GM19452 (cell line): ENCODE measurements at regions not wholly inside any gene's neighbourhood (a gene's known extent, or its start where the extent isn't known, plus 50 kb on each side); places are given as distances from the start of the nearest gene placed in this dataset.
"Not testable (repeated sequence)": the region's sequence is repeated elsewhere in the genome, so short reads cannot be mapped to it uniquely, and the experiment has no call there.

Source experiments
- ATAC-seq: cut with Tn5 transposase; IDR thresholded peaks from one replicate; pipeline ENCODE4 v1.9.1; 2021; ENCODE audit not compliant: unreplicated experiment

DNA sequence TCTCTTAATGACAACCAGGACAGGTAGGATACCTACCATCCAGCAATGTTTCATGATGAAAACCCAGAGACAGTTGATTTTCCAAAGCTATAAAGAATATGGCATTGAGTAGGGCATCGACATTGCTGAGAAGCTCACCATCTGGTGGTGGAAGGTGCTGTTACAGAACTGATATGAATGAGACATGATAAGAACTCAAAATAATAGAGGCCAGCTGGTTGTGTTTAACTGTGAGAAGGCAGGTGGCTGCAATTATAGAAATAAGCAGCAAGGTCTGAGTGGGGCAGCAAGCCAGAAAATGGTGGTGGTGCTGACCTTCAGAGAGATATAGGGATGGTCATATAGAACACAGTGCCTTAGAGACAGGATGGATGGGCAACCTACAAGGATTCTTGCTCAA, 449.7 kb downstream of the BTG1 start:
- no peak for ATAC-seq

DNA sequence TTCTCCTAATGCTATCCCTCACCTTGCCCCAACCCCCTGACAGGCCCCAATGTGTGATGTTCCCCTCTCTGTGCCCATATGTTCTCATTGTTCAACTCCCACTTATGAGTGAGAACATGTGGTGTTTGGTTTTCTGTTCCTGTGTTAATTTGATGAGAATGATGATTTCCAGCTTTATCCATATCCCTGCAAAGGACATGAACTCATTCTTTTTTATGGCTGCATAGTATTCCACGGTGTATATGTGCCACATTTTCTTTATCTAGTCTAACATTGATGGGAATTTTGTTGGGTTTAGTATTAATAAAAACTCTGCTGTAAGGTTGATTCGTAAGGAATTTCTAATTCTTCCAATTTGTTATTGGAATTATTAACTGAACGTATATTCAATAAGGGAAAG, 450.2 kb downstream of the BTG1 start:
- ATAC-seq = not testable (repeated sequence)

DNA sequence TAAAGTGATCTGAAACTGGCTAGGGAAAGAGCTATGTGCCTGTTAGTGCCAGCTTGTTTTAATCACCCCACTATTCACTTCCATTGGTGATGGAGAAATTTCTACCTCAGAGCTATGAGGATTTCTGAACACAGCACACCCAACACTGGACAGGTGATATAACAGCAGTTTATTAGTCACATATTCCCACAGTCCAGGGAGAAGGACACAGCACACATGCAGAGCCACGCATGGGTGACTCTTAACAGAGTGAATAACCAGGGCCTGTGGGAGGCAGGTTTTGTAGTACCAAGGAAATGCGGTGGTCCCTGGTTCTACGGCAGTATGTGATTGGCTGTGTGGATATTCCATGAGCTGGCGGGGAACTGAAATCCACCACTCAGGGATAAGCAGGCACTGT, 455.1 kb downstream of the BTG1 start:
- no peak for ATAC-seq

DNA sequence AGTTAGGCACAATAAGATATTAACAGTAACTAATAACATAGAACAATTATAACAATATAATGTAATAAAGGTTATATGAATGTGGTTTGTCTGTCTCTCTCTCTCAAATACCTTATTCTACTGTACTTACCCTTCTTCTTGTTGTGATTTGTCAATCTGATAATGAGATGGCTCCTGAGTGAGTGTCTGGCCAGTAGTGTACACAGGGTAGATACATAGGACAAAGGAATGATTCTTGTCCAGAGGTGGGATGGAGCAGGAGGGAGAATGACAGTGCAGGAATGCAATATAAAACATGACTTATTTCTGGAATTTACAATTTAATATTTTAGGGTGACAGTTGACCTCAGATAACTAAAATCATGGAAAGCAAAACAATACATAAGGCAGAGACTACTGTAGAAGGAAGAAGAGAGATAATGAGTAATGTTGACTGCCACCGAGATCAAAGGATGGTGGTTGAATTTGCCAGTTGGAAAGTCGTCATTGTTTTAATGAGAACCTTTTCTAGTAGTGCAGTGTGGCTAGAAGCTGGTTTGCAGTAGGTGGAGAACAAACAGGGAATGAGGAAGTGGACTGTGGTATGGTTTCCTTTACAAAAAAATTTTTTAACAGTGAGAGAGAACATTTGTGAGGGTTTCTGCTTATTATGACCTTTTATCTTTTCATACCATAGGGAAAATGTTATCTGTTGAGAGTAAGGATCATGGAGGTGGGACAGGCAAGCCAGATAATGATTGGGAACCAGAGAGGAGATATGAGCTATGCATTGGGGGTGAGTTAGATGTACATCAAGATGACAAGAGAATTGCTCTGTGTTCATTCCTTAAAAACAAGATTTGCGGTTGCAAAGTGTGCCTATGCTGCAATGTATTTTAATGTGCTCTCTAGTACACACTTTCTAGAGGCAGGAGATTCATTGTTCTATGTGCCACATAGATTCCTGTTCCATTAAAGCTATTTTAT, 458.3 kb downstream of the BTG1 start:
- ATAC-seq = no peak

DNA sequence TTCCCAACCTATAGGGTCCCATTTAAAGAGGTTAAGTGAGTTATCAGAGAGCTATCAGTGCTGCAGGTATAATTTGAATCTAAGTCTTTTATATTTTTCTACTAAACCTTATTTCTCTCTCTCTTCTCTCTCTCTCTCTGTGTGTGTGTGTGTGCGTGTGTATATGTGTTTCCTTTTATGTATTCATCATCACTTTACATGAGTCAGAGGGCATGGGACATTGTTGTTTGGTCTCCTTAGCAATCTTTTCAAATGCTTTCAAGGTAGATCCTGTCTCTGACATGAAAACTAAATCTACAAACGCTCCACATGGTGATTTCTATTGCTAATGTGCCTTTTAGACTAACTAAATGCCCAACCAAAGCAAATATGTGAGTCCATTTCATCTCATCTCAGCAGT, 459.7 kb downstream of the BTG1 start:
- no peak for ATAC-seq

DNA sequence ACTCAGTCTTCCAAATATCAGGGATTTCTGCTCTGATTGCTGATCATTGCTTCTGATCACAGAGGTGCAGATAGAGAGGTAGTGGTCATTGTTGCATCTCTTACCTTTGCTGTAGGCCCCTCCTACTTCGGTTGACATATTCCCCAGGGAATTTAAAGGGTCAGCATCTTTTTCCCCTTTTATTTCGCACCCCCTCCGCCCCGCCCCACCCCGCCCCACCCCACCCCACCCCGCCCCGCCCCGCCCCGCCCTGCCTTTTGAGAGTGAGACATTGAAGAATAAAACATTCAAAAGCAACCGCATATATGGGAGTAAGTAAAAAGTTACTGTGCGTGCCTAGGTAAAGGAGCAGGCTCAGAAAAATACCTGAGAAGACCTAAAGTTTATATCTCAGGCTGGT, 463.9 kb downstream of the BTG1 start:
- ATAC-seq = no peak

DNA sequence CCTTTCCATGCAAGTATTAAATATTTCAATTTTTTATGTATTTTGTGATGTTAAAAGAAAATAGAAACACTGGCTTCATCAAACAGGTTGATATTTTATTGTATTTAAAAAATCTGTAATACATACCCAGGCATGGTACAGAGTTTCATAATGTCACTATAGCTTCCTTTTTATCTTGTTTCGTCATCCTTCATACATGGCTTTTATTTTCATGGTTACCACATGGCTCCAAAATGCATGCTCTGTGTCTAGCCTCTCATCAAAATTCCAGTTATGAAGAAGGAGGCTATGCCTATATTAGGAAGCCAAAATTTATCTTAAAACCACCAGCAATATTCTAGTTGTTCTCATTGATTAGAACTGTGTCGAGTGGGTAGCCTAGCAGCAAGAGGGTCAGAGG, 464.8 kb downstream of the BTG1 start:
- no peak for ATAC-seq

DNA sequence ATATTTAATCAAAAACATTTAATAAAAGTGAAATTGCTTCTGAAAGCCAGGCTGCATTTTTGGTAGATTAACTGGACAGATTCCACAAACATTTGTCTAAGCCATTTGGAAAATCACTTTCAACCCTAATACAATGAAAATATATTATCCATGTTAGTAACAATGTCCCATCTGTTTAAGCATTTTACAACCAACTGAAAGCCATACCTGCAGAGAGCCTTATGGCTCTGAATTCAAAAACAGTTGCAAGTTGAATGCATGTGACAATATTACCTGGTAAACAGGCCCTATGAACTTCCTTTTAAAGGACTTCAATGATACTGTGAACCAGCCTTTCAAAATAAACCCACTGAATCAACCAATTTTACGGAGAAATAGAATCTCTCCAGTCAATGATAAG, 468.1 kb downstream of the BTG1 start:
- no peak for ATAC-seq

DNA sequence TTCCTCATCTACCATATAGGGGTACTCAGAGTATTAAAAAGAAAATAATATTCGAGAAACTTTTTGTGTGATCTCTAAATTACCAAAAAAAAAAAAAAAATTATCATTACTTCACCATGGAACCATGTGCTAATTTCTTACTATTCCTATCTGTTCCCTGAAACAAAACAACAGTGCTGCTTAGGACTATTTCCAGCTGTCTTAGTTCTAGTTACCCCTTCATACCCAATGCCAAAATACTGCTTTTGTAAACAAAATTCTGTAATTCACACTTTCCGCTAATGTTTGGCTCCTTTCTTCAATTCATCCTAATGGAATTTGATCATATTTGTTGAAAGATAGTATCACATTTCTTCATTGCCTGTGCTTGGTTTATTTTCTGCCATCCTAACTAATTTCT, 470.2 kb downstream of the BTG1 start:
- no peak for ATAC-seq

DNA sequence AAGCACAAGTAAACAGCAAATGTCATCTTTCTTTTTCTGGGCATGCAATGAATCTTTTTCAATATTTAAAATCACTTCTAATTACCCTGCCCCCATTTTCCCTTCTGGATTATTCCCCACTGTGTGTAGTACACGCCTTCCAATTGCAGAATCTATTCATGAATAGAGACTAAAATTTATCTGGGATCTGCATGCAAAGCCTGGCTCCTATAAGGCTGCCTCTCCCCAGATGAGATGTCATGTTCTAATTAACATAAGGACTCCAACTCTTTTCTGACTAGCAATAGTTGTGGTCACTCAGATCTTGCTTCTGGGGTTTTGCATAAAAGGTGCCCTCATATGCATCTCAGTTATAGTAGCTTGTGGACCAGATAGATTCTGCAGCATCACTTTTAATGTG, 473.5 kb downstream of the BTG1 start:
- ATAC-seq = no peak

DNA sequence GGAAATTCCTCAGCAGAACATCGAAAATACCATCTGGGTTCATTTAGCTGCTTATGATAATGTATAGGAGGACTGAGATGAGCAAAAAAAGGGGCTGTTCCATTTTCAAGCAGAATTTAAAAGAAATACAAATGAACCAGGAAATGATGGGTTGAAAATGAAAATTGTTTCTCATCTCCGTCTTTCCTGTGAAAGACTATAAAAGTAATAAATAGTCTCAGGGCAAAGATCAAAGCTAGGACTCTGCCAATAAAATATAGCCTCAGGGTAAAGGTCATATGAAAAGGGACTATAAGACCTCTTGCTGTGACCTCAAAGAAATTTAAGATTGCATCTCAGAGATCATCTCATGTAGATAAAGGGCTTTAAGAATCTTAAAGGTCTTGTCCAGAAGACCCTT, 478.0 kb downstream of the BTG1 start:
- ATAC-seq = no peak

DNA sequence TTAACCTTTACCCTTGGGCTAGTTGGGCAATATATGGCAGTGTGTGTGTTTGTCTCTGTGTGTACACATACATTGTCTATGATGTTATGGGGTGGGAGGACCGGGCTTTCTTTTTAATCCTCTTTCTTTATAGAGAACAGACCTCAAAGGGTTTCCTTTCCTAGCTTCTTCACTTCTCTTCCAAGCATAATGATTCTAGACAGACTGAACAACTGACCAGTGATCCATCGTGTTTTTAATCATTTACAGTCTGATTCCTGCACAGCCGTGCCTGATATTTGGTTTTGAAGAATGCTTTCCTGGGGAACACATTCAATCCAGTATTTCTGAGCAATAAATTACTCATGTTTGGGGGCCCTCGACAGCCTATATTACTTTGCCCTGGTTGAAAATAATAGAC, 481.1 kb upstream of the DCN start:
- ATAC-seq = no peak

DNA sequence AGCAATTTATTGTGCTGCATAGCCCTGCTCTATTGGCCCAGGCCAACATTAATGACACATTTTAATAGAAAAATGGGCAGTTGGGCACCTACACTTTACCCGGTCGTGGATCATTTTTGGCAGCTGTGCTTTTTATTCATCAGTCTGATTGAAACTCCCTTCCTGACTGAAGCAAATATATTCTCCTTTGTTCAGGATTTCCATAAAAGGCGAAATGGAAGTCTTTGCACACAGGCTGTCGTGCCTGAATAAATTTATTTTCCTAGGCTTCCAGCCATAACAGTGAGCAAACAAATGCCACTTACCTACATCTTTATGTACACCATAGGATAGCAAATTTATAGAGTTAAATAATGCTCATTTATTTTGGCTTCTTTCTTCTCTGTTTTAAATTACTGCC, 480.7 kb upstream of the DCN start:
- ATAC-seq = no peak

DNA sequence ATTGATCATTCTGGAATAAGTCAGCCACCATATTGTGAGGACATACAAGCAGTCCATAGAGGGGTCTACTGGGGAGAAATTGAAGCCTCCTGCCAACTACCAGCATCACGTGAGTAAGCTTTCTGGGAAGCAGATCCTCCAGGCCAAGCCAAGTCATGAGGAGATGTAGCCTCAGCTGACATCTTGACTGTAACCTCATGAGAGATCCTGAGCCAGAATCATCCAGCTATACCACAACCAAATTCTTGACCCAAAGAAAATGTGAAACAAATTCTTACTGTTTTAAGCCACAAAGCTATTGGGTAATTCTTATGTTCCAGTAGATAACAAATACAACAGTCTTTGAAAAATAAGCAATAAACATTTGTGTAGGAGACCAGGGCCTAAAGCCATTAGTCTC, 479.4 kb upstream of the DCN start:
- no peak for ATAC-seq

DNA sequence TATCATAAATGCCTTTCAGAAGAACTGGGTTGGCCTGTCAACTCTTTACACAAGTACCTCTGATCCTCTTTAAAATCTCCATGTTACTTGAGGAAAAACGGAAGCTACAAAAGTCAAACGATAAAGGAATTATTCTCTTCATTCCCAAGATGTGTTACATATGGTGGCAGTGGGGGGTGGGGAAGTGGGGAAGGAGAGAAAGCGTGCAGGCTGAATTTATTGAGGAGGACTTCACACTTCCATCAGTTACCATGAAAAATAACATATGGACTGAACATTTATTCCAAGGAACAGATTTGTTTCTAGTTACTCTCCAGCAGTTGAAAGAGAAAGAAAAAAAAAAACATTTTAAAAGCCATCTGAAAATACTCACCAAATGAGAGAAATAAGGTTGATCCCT, 474.4 kb upstream of the DCN start:
- ATAC-seq = no peak

DNA sequence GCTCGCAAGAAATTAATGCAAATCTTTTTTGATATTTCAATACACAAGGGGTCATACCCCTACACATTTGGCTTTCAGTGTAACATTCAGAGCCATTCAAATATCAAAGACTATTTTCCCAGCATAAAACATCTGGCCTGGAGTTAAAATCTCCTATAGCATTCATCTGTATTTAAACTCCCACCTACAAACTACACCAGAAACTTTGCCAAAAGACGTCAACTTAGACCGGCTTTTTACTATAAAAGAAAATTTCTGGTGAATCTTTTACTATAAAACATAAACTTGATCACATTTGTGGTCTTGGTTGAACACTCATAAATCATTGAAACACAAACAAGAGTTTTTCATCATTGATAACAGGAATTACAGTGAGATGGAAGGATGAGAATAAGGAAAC, 473.3 kb upstream of the DCN start:
- no peak for ATAC-seq

DNA sequence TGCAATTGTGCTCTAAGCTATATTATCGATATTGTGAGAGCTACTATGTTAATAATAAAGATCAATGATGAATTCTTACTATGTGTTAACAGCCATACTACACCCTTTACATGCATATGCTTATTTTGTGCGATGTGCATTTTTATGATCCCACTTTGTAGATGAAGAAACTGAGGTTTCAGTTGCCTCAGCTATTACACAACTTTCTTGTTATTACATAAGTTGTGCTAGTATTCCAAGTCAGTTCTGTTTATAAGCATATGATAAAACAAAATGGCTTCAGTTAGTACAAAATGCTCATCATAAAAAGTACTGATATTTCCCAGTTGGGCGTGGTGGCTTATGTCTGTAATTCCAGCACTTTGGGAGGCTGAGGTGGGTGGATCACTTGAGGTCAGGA, 471.5 kb upstream of the DCN start:
- ATAC-seq = no peak

DNA sequence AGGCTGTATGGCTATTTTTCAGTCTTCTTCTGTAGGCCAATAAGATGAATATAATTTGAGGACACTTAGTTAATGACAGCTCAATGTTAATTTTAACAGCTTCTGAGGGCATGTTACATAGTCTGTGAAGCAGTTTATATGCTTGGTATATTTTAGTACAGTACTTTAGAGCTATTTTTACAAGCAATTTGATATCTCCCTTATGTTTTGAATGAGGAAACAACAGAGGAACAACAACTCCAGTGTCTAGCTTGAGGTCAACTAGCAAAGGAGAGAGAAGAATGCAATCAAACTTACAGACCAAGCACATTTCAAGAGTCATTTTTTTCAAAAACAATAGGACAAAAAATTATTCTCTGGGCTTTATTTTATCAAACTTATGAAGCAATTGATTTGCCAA, 469.1 kb upstream of the DCN start:
- ATAC-seq = no peak

DNA sequence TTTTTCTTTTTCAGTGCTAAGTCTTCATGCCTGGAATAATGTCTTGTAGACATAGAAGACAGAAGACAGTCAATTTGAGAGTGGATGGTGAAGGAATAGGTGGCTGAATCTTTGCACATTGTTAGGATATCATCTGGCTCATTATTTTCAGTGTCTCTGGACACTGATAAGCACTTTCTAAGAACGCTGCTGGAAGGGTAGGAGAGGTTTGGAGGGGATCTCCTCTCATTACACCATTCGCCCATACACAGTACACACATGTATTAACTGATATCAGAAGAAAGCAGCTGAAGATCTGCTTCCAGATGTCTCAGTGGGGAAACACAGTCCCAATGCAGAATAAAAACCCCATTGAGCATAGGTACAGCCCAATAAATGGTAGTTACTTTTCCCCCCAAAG, 461.1 kb upstream of the DCN start:
- no peak for ATAC-seq

DNA sequence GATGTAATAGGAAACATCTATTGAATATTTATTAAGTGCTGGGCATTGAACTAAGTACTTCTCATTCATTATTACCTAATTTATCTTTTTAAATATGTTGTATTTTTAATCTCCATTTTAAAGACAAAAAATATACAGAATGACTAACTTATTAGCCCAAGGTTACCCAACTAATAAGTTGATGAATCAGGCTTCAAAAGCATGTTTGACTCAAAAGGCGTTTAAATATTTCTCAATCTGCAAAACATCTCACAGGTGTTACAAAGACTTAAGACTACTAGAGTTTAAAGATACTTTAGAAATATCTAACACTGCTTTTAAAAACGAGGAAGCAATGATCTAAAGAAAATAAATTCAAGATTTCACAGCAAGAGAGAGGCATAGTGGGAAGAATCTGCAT, 457.4 kb upstream of the DCN start:
- ATAC-seq = no peak

DNA sequence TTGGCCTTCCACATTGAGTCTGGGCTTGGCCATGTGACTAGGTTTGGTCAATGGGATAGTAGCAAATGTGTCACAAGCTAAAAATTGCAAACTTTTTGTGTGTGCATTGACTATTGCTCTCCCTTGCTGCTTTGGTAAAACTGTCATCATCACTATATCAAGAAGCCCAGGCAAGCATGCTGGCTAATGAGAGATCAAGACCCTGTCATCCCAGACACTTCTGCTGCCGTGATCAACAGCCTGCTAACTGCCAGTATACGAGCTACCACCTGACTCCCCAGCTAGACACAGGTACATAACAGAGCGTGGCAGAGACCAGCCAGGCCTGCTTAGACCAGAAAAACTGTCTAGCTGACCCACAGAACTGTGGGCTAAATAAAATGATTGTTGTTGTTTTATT, 456.7 kb upstream of the DCN start:
- no peak for ATAC-seq

DNA sequence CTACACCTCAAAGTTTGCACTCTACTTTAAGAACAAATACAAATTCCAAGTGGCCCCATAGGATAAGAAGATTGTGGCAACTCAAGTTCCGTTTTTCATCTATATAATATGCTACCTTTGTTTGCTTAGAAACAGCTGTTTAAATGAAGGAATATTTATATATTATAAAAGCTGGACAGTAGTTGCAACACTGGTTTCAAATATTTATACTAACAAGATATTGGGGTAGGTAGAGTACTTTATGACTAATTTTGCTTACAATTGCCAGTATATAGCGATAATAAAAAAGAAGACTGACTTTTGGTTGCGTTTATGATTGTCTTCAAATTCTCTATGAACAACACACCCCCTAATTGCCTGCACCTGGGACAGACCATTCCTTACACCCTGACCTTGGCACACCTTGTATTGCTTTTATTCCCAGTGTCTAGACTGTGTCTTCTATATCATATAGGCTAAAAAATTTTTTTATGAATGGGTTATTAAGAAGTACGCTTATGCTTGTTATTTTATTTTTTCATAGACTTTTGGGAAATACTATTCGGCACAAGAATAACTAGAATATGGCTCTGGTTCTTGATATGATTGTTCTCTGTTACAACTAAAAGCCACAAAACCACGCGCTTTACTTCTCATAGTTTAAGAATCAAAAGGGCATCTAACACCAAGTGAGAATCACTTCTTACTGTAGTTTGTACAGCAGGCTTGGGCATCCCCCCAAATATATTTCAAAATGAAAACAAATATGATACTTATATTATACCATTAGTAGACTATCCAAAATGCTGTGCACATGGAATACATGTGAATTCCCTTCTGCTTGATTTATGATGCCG, 455.4 kb upstream of the DCN start:
- no peak for ATAC-seq
